ENCODE measurements at regions not wholly inside any gene's neighbourhood (a gene's known extent, or its start where the extent isn't known, plus 50 kb on each side); places are given as distances from the start of the nearest gene placed in this dataset.

- TF ChIP-seq CTCF (IDR thresholded peaks at IDR 0.05 in 4 of 5, conservative IDR thresholded peaks at IDR 0.05 in 1 of 5): no peak
- TF ChIP-seq POLR2A (IDR thresholded peaks at IDR 0.05): no peak
These were observed 69.3 kb downstream of the FAM50B start for GRCh38 chr6:3918469-3918868.
